Ishikawa (cell line): ENCODE measurements at regions not wholly inside any gene's neighbourhood (a gene's known extent, or its start where the extent isn't known, plus 50 kb on each side); places are given as distances from the start of the nearest gene placed in this dataset.

Experiments used
- CEBPB ChIP-seq: IDR thresholded peaks from 2 replicates; pipeline ENCODE4 v1.6.1; 2012
- CREB1 ChIP-seq: IDR thresholded peaks from 2 replicates; pipeline ENCODE4 v1.6.1; 2012; ENCODE audit warnings: low read depth
- EGR1 ChIP-seq: IDR thresholded peaks from 2 replicates; pipeline ENCODE4 v1.6.1; 2012
- EP300 ChIP-seq: IDR thresholded peaks from 2 replicates; pipeline ENCODE4 v1.6.1; 2012; ENCODE audit warnings: borderline replicate concordance
- FOXM1 ChIP-seq: IDR thresholded peaks from 2 replicates; pipeline ENCODE4 v1.6.1; 2012; ENCODE audit warnings: low read depth, borderline replicate concordance
- MAX ChIP-seq: IDR thresholded peaks from 2 replicates; pipeline ENCODE4 v1.6.1; 2012
- NFIC ChIP-seq: IDR thresholded peaks from 2 replicates; pipeline ENCODE4 v1.6.1; 2012
- RAD21 ChIP-seq: IDR thresholded peaks from 2 replicates; pipeline ENCODE4 v1.6.1; 2012; ENCODE audit warnings: low read depth
- TAF1 ChIP-seq: IDR thresholded peaks from 2 replicates; pipeline ENCODE4 v1.6.1; 2012; ENCODE audit warnings: low read depth, mild to moderate bottlenecking
- TCF12 ChIP-seq: IDR thresholded peaks from 2 replicates; pipeline ENCODE4 v1.6.1; 2012; ENCODE audit warnings: low read depth
- TEAD4 ChIP-seq: IDR thresholded peaks from 2 replicates; pipeline ENCODE4 v1.6.1; 2012
- USF1 ChIP-seq: IDR thresholded peaks from 2 replicates; pipeline ENCODE4 v1.6.1; 2012
- YY1 ChIP-seq: IDR thresholded peaks from 2 replicates; pipeline ENCODE4 v1.6.1; 2012; ENCODE audit warnings: low read depth
- ZBTB7A ChIP-seq: IDR thresholded peaks from 2 replicates; pipeline ENCODE4 v1.6.1; 2012; ENCODE audit warnings: low read depth
- TF ChIP-seq, protein P1 (sequence below): IDR thresholded peaks from 2 replicates; pipeline ENCODE4 v1.6.1; 2012; ENCODE audit warnings: low read depth, mild to moderate bottlenecking

- no peak for TF ChIP-seq USF1
- no peak for TF ChIP-seq EGR1
- TF ChIP-seq FOXM1: no peak
- TF ChIP-seq EP300: no peak
- no peak for TF ChIP-seq RAD21
- TF ChIP-seq NFIC: no peak
- no peak for TF ChIP-seq CREB1
These were observed 997.8 kb downstream of the BRD1 start for GRCh38 chr22:48829908-48830307.

GRCh38 chr22:48828688-48829087 is 999.0 kb downstream of the BRD1 start:
- TF ChIP-seq TAF1 (no peak), CREB1 (no peak), TEAD4 (no peak), NFIC (no peak), USF1 (no peak), FOXM1 (no peak), EP300 (no peak), TCF12 (no peak), CEBPB (no peak)
- TF ChIP-seq, protein P1, sequence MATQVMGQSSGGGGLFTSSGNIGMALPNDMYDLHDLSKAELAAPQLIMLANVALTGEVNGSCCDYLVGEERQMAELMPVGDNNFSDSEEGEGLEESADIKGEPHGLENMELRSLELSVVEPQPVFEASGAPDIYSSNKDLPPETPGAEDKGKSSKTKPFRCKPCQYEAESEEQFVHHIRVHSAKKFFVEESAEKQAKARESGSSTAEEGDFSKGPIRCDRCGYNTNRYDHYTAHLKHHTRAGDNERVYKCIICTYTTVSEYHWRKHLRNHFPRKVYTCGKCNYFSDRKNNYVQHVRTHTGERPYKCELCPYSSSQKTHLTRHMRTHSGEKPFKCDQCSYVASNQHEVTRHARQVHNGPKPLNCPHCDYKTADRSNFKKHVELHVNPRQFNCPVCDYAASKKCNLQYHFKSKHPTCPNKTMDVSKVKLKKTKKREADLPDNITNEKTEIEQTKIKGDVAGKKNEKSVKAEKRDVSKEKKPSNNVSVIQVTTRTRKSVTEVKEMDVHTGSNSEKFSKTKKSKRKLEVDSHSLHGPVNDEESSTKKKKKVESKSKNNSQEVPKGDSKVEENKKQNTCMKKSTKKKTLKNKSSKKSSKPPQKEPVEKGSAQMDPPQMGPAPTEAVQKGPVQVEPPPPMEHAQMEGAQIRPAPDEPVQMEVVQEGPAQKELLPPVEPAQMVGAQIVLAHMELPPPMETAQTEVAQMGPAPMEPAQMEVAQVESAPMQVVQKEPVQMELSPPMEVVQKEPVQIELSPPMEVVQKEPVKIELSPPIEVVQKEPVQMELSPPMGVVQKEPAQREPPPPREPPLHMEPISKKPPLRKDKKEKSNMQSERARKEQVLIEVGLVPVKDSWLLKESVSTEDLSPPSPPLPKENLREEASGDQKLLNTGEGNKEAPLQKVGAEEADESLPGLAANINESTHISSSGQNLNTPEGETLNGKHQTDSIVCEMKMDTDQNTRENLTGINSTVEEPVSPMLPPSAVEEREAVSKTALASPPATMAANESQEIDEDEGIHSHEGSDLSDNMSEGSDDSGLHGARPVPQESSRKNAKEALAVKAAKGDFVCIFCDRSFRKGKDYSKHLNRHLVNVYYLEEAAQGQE: no peak

DNA sequence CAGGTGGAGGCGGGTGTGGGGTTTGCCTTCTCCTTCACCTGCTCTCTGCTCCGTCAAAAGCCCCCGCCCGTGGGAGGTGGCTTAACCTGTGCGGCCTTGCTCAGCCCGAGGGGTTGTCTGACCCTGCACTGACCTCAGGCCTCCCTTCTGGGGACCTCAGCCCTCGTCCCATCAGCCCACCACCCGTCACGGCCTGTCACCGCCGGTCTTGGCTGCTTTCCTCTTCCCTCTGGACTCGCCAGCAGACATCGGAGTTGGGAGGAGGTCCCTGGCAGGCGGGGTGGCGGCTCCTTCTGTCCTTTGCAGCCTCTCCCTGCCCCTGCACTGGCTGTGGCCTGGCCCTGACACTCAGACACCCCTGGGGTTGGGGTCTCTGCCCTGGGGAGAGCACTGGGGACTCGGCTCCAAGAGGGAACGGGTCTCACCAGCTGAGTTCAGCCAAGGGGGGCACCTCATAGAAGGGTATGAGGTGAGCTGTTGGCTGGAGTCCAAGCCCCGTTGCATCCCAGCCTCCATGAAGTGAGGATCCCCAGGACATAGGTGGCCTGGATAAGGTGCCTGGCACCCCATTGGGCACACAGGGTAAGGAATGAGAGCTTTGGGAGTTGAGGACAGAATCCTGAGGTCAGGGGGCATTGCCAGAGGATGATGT is 999.6 kb downstream of the BRD1 start:
- no peak for TF ChIP-seq MAX
- TF ChIP-seq FOXM1: no peak
- TF ChIP-seq, protein P1: no peak
- TF ChIP-seq YY1: no peak
- TF ChIP-seq USF1: no peak
- no peak for TF ChIP-seq TEAD4
- no peak for TF ChIP-seq CREB1
- TF ChIP-seq EGR1: no peak
- TF ChIP-seq TAF1: no peak
- no peak for TF ChIP-seq RAD21
- TF ChIP-seq NFIC: no peak
- no peak for TF ChIP-seq TCF12
- no peak for TF ChIP-seq CEBPB

- TF ChIP-seq TAF1 (no peak), TEAD4 (no peak), FOXM1 (no peak)
- TF ChIP-seq, protein P1: no peak
These were observed 1000.3 kb downstream of the BRD1 start for GRCh38 chr22:48827268-48827846.

DNA sequence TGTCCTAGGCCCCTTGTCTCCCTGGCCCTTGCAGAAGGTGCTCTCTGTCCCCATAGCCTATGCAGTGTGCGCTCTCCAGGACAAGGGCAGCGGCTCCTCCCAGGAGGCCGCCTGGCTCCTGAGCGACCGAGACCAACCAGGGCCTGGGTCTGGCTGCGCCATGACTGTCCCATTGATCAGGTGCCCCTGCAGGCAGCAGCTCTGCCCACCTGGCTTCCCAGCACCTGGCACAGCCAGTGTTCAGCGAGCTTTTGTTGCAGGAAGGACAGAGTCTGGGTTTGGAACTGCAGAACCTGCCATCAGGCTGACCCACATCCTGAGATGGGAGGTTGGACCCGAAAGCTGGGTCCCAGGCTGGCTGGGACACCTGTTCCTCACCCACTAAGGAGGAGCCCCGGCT is 1001.1 kb downstream of the BRD1 start:
- no peak for TF ChIP-seq TEAD4
- no peak for TF ChIP-seq CEBPB
- no peak for TF ChIP-seq TCF12
- TF ChIP-seq FOXM1: no peak
- TF ChIP-seq MAX: no peak
- TF ChIP-seq CREB1: no peak
- TF ChIP-seq YY1: no peak
- TF ChIP-seq TAF1: no peak
- TF ChIP-seq EGR1: no peak
- TF ChIP-seq RAD21: no peak
- TF ChIP-seq USF1: no peak
- no peak for TF ChIP-seq ZBTB7A
- no peak for TF ChIP-seq EP300
- TF ChIP-seq NFIC: no peak
- TF ChIP-seq, protein P1: no peak
